NCI-H1694 (cell line): ENCODE measurements at regions not wholly inside any gene's neighbourhood (a gene's known extent, or its start where the extent isn't known, plus 50 kb on each side); places are given as distances from the start of the nearest gene placed in this dataset.
"Not testable (repeated sequence)": the region's sequence is repeated elsewhere in the genome, so short reads cannot be mapped to it uniquely, and the experiment has no call there.

Experiments used
- DNase-seq: peaks from one replicate; lab custom pipeline; 2025; lab: John Stamatoyannopoulos, UW

GRCh38 chr5:97544678-97545077 is 361.6 kb upstream of the RIOK2 start:
- no peak for DNase-seq

- DNase-seq = no peak
Observed at GRCh38 chr5:97545446-97545845, 362.4 kb upstream of the RIOK2 start.

- no peak for DNase-seq
Observed at GRCh38 chr5:97545886-97546535, 363.0 kb upstream of the RIOK2 start.

GRCh38 chr5:97547430-97547829 is 364.4 kb upstream of the RIOK2 start:
- DNase-seq = no peak

DNA sequence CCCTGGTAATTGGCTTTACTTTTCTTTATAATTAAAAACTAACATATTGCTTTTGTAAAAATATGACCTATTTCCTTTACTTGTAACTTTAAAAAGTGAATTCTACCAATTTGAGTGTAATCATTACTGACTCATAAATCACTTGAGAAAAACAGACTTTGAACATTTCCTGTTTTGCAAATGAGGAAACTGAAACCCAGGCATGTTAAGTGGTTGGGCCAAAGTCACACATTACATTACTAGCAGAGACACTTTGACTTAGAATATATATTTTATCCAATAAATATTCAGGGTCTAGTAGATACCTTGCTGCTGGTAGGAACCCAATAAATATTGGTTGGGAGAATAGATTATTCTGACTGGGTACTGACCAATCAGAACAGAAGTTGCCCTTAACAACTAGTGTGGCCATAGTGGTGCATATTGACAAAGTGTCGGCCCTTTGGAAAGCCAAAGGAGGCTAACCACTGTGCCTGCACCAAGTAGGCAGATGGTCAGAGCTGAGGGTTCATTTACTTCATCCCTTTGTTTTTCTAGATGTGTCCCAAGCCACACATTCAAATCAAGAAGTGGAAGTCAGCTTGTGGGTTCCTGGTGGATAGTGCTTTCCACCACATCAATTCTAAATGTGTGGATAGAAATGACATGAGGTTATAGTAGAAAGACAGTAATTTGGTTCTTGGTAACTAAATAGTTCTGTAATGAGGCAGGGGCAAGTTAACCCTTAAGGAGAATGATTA is 365.1 kb upstream of the RIOK2 start:
- no peak for DNase-seq

DNA sequence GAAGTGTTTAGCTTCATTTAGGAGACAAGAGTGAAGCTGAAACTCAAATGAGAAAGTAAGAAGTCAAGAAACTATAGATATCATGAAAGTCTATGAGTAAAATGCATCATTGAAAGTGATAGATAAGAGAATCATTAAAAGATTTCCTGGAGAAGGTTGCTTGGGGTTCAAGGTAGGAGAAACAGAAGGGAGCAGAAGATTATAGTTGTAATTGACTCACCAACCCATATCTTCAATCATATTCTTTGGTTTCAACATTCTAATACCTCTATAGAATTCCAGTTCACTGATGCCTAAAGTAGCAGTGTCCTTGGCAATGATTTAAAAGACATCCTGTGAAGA is 365.7 kb upstream of the RIOK2 start:
- no peak for DNase-seq

DNA sequence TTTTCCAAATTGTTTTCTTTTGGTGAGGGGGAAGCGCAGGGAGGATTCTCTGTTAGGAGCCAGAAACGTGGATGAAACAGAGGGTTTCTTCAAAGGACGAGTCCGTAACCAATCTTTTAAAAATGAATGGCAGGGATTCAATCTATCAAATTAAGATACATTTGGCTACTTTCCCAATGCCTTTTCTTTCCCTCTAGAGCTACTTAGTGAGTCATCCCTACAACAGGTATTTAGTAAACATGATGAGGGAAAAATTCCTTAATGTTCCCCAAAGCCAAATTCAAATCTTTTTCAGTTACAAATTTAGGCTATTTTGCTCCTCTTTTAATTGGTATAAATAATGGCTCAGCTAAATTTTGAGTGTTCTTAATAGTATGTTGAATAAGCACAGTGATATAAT is 366.4 kb upstream of the RIOK2 start:
- no peak for DNase-seq

GRCh38 chr5:97550164-97550563 is 367.1 kb upstream of the RIOK2 start:
- no peak for DNase-seq

DNA sequence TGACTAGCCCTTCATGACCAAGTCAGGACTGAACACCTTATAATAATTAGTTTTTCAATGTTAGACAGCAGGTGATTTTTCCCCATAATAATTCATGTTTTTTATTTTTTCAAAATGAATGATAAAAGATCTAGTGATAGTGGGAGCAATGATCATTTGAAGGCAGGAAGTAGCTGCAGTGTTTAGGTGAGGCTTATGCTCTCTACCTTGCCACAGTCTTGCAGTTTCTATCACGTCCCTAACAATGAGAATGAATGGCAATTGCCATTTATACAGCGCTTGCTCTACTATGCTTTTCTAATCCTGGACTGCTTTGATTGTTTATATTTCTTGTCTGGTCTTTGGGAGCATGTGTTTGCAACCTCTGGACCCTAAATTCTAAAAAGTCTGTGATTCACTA is 367.8 kb upstream of the RIOK2 start:
- DNase-seq = no peak

DNA sequence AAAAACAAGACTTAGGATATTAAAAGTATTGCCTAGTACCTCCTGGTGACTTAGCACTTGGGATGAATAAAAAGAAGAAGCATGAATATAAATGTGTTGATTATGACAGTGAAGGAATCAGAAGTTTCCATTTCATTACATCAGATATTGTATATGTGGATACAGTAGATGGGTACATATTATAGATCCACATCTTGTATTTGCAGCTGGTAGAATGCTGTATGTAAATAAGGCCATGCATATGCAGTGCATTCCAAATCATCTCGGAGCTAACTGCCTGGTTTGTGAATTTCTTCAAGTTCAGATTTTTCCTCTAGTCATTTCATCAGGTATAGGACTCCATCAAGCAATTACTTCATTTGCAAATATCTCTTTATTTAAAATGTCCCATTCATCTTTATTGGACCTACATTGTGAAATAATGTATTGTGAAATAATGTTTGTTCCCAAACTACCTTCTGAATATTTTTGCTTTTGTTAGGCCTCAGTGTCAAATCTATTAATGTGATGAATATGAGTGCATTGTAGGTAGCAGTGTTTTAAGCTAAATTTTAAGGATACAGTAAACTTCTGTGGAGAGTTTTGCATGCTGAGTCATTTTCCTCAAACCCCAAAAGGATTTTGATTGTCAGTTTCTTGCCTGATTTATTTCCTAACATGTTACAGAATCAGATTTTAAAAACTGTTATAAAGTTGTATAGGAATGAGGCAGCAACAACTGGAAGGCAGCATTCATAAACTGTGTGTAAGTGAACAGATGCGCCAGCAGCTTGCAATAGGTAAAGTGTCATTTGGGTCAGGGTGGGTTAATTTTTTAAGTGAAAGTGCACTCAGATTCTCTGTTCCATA is 370.8 kb upstream of the RIOK2 start:
- DNase-seq = no peak

DNA sequence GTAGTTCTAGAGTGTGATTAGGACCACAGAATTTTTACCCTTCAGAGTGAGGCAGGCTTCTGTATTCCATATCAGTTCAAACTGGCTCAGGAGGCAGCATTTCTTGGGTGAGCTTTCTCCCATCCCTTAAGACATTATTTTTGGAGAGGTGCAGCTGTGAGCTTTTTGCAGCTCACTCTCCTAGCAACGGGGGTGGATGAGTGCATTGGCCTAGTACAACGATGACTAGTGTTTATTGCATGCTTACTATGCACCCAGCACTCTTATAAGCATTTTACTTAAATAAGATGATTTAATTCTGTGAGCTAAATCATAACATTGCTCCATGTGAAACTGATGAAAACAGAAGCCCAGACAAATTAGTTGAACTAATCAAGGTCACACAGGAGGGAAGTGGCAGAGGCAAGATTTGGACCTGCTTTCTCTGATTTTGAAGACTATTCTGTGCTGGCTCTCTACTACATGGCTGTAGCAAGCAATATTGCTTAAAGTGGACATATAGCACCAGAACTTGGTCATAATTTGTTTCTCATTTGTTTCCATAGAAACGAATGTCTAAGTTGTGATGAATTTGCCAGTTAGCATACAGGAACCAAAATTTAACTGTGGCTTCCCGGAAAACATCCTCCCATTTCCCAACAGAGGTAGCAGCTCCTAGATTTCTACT is 372.1 kb upstream of the RIOK2 start:
- DNase-seq = no peak

DNA sequence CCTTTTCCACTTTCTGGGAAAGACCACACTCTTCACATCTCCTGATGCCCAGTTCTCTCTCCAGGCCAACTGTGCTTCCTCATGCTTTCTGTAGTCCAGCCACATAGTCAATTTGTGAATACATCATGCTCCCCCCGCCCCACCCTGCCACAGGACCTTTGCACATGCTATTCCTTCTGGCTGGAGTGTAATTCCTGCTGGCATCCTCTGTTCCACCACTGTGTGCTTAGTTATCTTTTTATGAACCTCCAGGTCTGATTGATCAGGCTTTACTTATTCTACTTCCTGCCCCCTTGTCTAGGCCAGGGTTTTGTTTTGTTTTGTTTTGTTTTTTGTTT is 372.6 kb upstream of the RIOK2 start:
- no peak for DNase-seq

DNA sequence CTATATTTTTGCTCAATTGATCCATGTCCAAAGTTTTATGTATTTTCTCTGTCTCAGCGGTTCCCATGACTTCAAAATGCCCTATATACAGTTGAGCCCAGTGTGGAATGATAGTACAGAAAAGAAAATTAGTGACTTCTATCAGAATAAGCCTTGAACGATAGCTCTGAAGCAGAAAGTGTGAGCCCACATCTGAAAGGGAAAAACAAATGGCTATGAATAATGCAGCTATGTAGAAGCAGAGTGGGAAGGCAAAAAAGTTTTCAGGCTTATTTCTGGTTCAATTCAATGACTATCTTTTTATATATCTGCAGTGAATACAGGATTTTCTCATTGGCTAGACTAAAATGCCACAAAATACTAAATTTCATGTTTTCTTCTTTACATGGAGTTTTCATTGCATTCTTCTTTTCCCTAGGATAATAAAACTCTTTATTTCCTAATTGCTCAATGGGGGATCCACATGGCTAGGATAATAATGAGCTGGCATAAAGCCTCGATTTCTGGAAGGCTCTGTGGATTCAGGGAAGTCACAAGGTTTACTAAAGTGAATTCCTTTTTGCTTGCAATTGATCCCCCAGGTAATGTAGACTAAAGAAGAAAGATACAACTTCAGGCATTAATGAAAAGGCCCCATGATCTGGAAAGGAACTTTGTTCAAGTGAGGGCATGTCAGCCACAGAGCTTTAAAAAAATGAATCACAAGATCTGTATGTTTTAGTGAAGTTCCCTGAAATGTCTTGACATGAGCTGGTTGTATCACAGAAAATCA is 377.0 kb upstream of the RIOK2 start:
- DNase-seq = no peak

GRCh38 chr5:97560599-97560993 is 377.5 kb upstream of the RIOK2 start:
- no peak for DNase-seq

- DNase-seq = no peak
Observed at GRCh38 chr5:97563050-97563657, 380.1 kb upstream of the RIOK2 start.

- DNase-seq = no peak
Observed at GRCh38 chr5:97568382-97568781, 385.3 kb upstream of the RIOK2 start.

GRCh38 chr5:97570242-97570641 is 387.2 kb upstream of the RIOK2 start:
- no peak for DNase-seq

GRCh38 chr5:97575322-97575721 is 392.3 kb upstream of the RIOK2 start:
- no peak for DNase-seq

- no peak for DNase-seq
Observed at GRCh38 chr5:97576956-97577355, 393.9 kb upstream of the RIOK2 start.

- DNase-seq = not testable (repeated sequence)
Observed at GRCh38 chr5:97579977-97580376, 396.9 kb upstream of the RIOK2 start.

GRCh38 chr5:97580746-97581145 is 397.7 kb upstream of the RIOK2 start:
- no peak for DNase-seq
